ENCODE measurements at regions not wholly inside any gene's neighbourhood (a gene's known extent, or its start where the extent isn't known, plus 50 kb on each side); places are given as distances from the start of the nearest gene placed in this dataset.

DNA sequence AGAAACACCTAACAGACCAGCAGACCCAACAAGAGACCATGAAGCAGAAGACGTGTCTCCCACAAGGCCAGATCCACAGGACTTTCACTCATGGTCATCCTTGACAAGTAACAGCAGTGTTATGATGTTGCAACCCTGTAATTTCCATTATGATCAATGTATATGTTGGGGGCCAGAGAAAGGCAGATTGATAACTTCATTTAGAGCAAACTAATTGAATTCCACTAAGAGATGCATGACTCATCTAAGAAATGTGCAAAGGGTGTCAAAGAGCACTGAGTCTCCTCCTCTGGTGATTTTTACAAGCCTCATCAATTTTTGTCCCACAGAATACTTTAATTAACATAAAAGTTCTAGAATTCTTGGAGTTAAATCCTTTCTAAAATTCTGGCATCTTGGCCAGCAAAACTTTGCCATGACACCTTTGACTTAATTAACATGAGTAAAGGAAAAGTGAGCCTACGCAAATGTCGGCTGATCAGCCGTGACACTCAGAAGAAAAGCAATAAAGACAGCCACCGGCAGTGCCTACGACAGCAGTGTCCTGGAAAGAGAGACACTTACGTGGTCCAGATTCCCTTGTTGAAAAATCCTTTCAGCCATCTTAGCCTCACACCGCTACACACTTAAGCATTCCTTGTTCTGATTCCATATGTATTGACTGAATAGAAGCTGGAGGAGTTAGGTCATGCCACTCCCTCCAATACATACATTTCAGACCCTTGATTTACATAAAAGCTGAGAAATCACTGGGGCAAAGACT is 370.2 kb upstream of the CCDC196 start:
- TF ChIP-seq JUND (IDR thresholded peaks at IDR 0.05; ENCODE audit: low read depth): no peak
- in situ Hi-C loops (cut with HindIII; ENCODE audit: low pct_unique_long_range_greater_than_20kb, low sequenced_read_pairs): no loop called here
- DNase-seq (ENCODE audit: low read depth in 1 of 2, low spot score in 1 of 2): no peak

DNA sequence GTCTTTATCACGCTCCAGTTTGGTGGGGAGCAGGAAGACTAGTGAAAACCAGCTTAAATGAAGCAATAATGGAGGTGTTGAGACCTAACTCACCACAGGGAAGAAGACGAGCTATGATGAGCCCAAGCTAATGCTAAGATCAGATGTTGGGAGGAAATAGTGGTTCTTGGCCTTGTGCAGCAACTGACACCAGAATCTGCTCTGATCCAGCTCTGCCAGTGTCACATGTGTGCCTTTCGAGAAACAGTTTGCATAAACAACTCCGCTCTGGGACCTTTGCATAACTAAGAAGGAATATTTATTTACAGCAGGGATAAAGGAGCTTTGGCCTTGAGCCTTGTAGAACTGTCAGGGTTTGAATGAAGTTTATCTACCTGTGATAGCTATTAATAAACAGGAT is 369.4 kb upstream of the CCDC196 start:
- TF ChIP-seq JUND (IDR thresholded peaks at IDR 0.05; ENCODE audit: low read depth): no peak
- in situ Hi-C loops (cut with HindIII; ENCODE audit: low pct_unique_long_range_greater_than_20kb, low sequenced_read_pairs): no loop called here
- DNase-seq (ENCODE audit: low read depth in 1 of 2, low spot score in 1 of 2): no peak

DNA sequence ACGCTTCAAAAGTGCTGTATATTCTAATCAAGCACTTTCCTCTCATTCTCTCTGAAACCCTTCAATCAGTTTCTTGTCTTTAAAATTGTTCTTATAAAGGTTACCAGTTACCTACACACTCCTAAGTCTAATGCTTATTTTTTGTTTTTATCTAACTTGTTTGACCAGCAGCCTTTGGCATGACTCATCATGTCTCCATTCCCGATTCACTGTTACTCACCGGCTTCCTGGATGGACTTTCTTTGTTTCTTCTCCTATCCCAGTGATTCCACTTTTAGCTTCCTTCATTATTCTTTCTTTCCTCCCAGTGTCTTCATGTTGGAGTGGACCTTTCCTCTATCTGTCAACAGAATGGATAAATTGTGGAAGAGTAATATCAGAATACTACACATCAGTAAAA is 368.6 kb upstream of the CCDC196 start:
- TF ChIP-seq JUND (IDR thresholded peaks at IDR 0.05; ENCODE audit: low read depth): peak; percentile 87
- in situ Hi-C loops (cut with HindIII; ENCODE audit: low pct_unique_long_range_greater_than_20kb, low sequenced_read_pairs): no loop called here
- peak; percentile 35 to 59 for DNase-seq (ENCODE audit: low read depth in 1 of 2, low spot score in 1 of 2)

DNA sequence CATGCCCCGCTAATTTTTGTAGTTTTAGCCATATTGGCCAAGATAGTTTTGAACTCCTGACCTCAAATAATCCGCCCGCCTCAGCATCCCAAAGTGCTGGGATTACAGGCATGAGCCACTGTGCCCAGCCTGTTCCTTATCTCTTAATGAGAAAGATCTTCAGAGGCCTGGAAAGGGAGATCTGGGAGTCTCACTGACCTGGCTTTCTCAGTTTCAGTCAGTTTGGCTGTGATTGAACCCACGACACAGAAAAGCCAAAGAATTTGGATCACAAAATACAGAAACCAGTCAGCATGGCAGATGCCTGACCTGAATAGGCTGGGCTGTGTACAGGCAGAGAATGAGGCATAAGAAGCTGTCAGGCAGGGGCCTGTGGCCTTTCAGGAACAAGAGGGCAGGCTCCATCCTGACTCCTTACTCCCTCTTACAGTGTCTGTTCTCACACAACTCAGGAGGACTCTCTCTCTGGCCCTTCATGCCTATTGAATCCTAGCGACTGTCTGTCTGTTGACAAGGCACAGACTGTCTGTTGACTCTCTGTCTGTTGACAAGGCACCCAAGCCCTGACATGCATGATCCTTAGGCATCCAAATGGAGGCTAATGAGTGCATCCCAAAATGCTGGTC is 366.5 kb upstream of the CCDC196 start:
- in situ Hi-C loops (cut with HindIII; ENCODE audit: low pct_unique_long_range_greater_than_20kb, low sequenced_read_pairs): no loop called here
- no peak for TF ChIP-seq JUND (IDR thresholded peaks at IDR 0.05; ENCODE audit: low read depth)
- no peak for DNase-seq (ENCODE audit: low read depth in 1 of 2, low spot score in 1 of 2)

DNA sequence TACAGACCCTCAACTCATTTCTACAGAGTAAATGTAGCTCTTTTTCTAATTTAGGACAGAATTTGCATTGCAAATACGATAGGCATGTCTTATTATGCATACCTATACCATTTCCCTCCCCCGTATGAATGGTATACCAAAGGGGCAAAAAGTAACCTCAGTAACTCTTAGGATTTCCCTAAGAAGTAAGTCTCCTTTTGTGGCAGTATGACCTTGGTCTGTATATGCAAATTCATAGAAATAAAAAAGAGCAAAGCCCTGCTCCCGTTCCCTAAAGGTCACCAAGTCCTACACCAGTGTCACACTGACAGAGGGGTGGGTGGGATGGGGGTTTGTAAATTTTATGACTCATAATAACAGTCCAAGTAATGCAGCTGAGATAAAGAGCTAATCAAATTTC is 365.8 kb upstream of the CCDC196 start:
- in situ Hi-C loops (cut with HindIII; ENCODE audit: low pct_unique_long_range_greater_than_20kb, low sequenced_read_pairs): no loop called here
- TF ChIP-seq JUND (IDR thresholded peaks at IDR 0.05; ENCODE audit: low read depth): no peak
- DNase-seq (ENCODE audit: low read depth in 1 of 2, low spot score in 1 of 2): no peak

DNA sequence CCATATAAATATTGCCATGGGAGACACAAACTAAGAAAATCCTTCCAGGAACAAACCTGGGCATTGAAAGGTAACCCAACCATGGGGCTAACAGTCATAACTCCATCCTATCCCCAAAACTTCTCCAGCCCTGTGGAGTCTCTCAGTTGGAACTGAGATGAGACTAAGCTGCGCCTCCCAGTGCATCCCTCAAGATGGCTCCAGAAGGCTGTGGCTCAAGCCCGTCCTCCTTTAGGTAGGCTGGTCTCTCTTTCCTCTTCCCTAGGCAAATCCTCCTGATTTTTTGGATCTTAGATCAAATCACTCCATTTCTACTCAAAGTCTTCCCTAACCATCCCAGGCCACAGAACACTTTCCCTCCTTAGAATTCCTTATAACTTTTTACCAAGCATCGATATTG is 364.3 kb upstream of the CCDC196 start:
- DNase-seq (ENCODE audit: low read depth in 1 of 2, low spot score in 1 of 2): no peak
- no peak for TF ChIP-seq JUND (IDR thresholded peaks at IDR 0.05; ENCODE audit: low read depth)
- in situ Hi-C loops (cut with HindIII; ENCODE audit: low pct_unique_long_range_greater_than_20kb, low sequenced_read_pairs): no loop called here

DNA sequence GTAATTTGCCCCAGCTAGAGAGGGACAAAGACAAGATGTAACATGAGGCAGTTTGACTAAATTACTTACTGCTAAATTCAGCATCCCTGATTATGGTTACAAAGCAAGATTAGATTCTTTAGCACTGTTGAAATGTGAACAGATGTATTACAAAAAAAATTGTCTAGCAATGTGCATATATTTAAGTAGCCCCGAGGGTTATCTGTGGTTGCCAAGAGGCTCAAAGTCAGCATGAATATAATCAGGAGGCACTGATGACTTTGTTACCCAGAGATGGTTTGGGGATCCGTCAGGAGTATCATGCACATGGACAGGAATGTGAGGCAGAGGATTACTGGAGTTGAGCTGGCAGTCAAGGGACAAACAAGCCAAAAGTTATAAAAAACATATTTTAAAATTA is 356.9 kb upstream of the CCDC196 start:
- in situ Hi-C loops (cut with HindIII; ENCODE audit: low pct_unique_long_range_greater_than_20kb, low sequenced_read_pairs): no loop called here

DNA sequence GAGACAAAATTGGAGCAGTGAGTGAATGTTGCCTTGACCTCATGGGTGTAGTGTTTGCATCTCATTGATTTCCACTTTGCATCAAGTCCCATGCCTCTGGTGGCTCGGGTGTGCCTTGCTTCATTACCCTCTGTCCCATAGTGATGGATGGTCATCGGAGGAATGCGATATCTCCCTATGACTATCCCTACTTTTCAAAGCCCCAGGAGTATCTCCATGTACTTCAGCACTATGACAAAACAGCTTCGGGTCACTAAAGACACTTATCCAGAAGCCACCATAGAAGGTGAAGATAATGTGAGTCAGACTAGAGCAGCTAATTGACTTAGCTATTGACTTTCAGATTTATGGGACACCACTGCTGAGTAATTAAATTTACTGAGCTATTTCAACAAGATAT is 355.1 kb upstream of the CCDC196 start:
- no peak for DNase-seq (ENCODE audit: low read depth in 1 of 2, low spot score in 1 of 2)
- TF ChIP-seq JUND (IDR thresholded peaks at IDR 0.05; ENCODE audit: low read depth): no peak
- in situ Hi-C loops (cut with HindIII; ENCODE audit: low pct_unique_long_range_greater_than_20kb, low sequenced_read_pairs): no loop called here

More for the DNA sequence above, 356.9 kb upstream of the CCDC196 start:
- TF ChIP-seq JUND (IDR thresholded peaks at IDR 0.05; ENCODE audit: low read depth): no peak
- no peak for DNase-seq (ENCODE audit: low read depth in 1 of 2, low spot score in 1 of 2)

DNA sequence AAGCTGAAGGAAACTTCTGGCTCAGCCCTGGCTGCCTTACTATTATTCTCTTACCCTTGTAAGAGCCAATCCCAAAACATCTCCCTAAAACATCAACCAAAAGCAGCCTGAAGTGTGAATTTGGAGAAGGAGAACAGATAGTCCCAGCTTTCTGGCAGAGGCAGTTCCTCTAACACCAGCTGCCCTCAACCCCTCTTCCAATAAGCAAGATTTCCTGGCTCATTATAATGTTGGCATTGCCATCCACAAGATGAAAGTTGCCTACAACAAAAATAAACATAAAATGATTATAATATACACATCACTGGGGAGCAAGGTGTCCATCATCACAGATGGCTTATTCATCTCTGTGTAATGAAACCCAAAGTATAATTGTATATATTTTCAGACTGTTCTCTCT is 352.5 kb upstream of the CCDC196 start:
- no peak for TF ChIP-seq JUND (IDR thresholded peaks at IDR 0.05; ENCODE audit: low read depth)
- in situ Hi-C loops (cut with HindIII; ENCODE audit: low pct_unique_long_range_greater_than_20kb, low sequenced_read_pairs): no loop called here
- DNase-seq (ENCODE audit: low read depth in 1 of 2, low spot score in 1 of 2): no peak

DNA sequence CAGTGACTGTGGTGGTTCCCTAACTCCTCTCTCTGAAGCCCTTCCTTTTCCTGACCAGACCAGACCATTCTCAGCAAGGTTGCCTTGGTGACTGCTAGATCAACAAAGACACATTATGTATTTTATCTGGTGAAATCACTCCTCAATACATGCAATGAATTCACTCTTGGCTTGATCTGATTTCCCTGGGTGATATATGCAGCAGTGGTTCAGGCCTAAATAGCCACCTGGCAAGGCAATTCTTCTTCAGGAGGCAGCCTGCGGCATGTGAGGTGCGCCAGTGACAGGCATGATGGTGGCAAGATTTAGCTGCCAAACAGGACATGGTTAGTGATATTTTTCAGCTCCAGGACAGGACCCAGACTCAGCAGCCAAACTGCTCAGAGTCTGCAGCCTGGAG is 350.3 kb upstream of the CCDC196 start:
- no peak for TF ChIP-seq JUND (IDR thresholded peaks at IDR 0.05; ENCODE audit: low read depth)
- no peak for DNase-seq (ENCODE audit: low read depth in 1 of 2, low spot score in 1 of 2)
- in situ Hi-C loops (cut with HindIII; ENCODE audit: low pct_unique_long_range_greater_than_20kb, low sequenced_read_pairs): no loop called here

DNA sequence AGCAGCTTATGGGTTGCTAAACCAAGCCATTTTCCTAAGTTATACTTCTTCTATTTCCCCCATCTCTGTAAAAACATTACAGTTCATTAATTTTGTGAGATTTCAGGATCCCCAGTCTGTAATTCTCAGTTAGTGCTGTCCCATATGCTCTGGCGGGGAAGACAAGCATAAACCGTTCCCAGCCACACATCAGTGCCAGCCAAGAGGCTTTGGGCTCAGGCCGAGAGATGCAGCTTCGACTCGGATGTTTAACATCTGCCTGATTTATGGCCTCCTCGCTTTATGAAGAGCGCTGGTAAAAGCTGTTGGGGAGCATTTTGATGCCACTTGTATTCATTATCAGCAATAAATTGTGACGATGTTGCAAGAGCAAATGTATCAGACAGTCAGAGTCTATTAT is 349.1 kb upstream of the CCDC196 start:
- TF ChIP-seq JUND (IDR thresholded peaks at IDR 0.05; ENCODE audit: low read depth): no peak
- in situ Hi-C loops (cut with HindIII; ENCODE audit: low pct_unique_long_range_greater_than_20kb, low sequenced_read_pairs): no loop called here
- no peak for DNase-seq (ENCODE audit: low read depth in 1 of 2, low spot score in 1 of 2)

DNA sequence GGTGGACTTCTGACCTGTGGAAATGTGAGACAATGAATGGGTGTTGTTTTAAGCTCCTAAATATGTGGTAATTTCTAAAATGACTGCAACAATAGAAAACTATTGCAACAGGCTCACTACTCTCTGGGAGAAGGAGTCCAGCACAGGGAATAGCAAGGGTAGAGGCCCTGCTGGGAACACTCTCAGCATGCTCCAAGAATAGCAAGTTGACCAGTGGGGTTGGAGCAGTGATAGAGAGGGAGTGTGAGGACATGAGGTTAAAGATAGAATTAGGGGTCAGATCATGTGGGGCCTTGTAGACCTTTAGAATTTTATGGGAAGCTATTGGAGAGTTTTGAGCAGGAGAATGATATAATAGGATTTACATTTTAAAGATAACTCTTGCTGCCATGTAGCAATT is 346.7 kb upstream of the CCDC196 start:
- TF ChIP-seq JUND (IDR thresholded peaks at IDR 0.05; ENCODE audit: low read depth): no peak

DNA sequence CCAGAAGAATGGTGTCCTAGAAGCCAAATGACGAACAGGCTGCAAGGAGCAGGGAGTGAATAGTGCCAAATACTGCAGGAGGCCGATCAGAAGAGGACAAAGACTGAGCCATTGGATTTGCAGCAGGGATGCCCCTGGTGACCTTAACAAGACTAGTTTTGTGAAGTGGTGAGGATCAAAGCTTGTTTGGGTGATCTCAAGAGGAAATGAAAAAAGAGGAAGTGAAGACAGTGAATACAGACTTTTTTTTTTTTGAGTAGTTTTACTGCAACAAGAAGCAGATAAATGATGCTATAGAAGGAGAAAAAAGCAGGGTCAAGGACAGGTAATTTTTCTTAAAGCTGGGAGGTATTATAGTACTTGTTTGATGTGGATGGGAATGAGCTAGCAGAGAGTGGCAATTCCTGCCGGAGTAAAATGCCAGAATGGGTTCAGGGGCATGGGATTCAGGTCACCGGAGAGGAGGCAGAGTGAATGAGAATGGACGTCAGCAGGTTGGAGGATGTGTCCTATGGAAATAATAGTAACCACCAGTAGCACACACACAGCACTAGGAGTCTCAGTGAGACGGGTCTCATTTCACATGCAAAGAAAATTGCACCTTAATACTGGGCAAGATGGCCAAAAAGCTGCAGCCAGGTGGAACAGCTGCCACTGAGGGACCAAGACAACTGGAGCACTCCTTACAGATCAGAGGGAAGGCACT is 345.8 kb upstream of the CCDC196 start:
- no peak for DNase-seq (ENCODE audit: low read depth in 1 of 2, low spot score in 1 of 2)
- no peak for TF ChIP-seq JUND (IDR thresholded peaks at IDR 0.05; ENCODE audit: low read depth)
- in situ Hi-C loops (cut with HindIII; ENCODE audit: low pct_unique_long_range_greater_than_20kb, low sequenced_read_pairs): no loop called here

More for the DNA sequence above, 346.7 kb upstream of the CCDC196 start:
- in situ Hi-C loops (cut with HindIII; ENCODE audit: low pct_unique_long_range_greater_than_20kb, low sequenced_read_pairs): no loop called here
- no peak for DNase-seq (ENCODE audit: low read depth in 1 of 2, low spot score in 1 of 2)
